ENCODE measurements at regions not wholly inside any gene's neighbourhood (a gene's known extent, or its start where the extent isn't known, plus 50 kb on each side); places are given as distances from the start of the nearest gene placed in this dataset.

DNA sequence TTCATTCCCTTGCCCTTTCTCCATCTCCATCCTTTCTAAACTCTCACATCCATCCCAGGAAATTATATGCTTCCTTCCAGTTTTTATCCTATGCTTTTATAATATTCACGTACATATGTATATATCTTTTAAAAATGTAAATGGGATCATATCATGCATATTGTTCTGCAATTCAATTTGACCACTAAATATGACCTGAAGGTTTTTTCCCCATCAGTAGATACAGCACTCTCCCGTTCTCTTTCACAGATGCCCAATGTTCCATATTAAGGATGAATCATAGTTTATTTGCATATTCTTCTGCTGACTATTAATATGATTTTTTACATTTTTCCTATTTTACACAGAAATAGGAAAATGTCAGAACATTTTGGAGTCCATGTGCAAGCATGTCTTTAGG lies 213.3 kb upstream of the PARD3B start:
- WGBS (ENCODE audit: extremely low coverage, insufficient read length, low lambda C conversion rate) = no CpG with 5 or more reads among the region's 2 CpGs
- H3K27me3 Mint-ChIP-seq (ENCODE audit: low read depth) = no peaks in the 10 kb centered on the region; the same call in 1 of the 2 replicates

More for the DNA sequence above, 213.3 kb upstream of the PARD3B start:
- Mint-ChIP-seq H3K36me3 (ENCODE audit: insufficient read depth in 1 of 3, low read depth in 3 of 3) (no peaks in the 10 kb centered on the region), H3K9me3 (no peaks in the 10 kb centered on the region; a peak in 1 of 5 replicates), H3K4me3 (no peak overlapping the region), H3K4me1 (no peaks in the 10 kb centered on the region), H3K27ac (no peak overlapping the region)
- Histone ChIP-seq H3K56ac (ENCODE audit: insufficient read length, low read depth, low read length) (no peak overlapping the region), H3K27me3 (ENCODE audit: insufficient read depth, low read length) (no peaks in the 10 kb centered on the region), H3K79me1 (ENCODE audit: insufficient read depth, low read depth, low read length, poor library complexity, severe bottlenecking) (no peaks in the 10 kb centered on the region), H3K18ac (ENCODE audit: insufficient read length, low read depth, low read length) (no peak overlapping the region), H2BK5ac (ENCODE audit: insufficient read length, low read length) (no peak overlapping the region), H3K9ac (ENCODE audit: extremely low read depth, insufficient read length, low read length) (no peak overlapping the region), H4K8ac (replicated peaks; ENCODE audit: insufficient read length, low read depth, low read length) (no peak overlapping the region), H4K91ac (ENCODE audit: insufficient read length, low read depth, low read length) (no peak overlapping the region), H3K23ac (ENCODE audit: insufficient read length, low read depth, low read length) (no peak overlapping the region), H4K5ac (ENCODE audit: insufficient read length, low read depth, low read length) (no peak overlapping the region), H2BK120ac (ENCODE audit: low read depth, low read length, poor library complexity, severe bottlenecking) (no peak overlapping the region), H3T11ph (ENCODE audit: low read length) (no peak overlapping the region), H3K14ac (ENCODE audit: insufficient read depth, low read length) (no peak overlapping the region), H2AFZ (ENCODE audit: low read length) (no peak overlapping the region), H2AK5ac (ENCODE audit: insufficient read length, low read length) (no peak overlapping the region), H3K9me3 (ENCODE audit: control insufficient read depth, low read depth, low read length) (no peaks in the 10 kb centered on the region), H3K4ac (ENCODE audit: low read depth, low read length) (no peak overlapping the region), H3K79me2 (ENCODE audit: insufficient read depth, low read length) (no peaks in the 10 kb centered on the region), H3K27ac (ENCODE audit: insufficient read length, low read depth, low read length) (no peak overlapping the region), H3K23me2 (ENCODE audit: insufficient read length, low read depth, low read length, poor library complexity, severe bottlenecking) (no peaks in the 10 kb centered on the region), H2BK20ac (ENCODE audit: low read depth, low read length, poor library complexity, severe bottlenecking) (no peak overlapping the region), H3K4me2 (ENCODE audit: insufficient read depth, insufficient read length, low read length) (no peak overlapping the region), H3K4me1 (ENCODE audit: insufficient read depth, low read length) (no peaks in the 10 kb centered on the region; the same call in 1 of the 2 replicates), H2BK15ac (ENCODE audit: low read depth, low read length) (no peak overlapping the region), H2BK12ac (ENCODE audit: insufficient read length, low read depth, low read length) (no peak overlapping the region), H4K20me1 (ENCODE audit: control insufficient read depth, insufficient read depth, insufficient read length) (no peaks in the 10 kb centered on the region)
- no peak for DNase-seq
- TF ChIP-seq, protein P1, sequence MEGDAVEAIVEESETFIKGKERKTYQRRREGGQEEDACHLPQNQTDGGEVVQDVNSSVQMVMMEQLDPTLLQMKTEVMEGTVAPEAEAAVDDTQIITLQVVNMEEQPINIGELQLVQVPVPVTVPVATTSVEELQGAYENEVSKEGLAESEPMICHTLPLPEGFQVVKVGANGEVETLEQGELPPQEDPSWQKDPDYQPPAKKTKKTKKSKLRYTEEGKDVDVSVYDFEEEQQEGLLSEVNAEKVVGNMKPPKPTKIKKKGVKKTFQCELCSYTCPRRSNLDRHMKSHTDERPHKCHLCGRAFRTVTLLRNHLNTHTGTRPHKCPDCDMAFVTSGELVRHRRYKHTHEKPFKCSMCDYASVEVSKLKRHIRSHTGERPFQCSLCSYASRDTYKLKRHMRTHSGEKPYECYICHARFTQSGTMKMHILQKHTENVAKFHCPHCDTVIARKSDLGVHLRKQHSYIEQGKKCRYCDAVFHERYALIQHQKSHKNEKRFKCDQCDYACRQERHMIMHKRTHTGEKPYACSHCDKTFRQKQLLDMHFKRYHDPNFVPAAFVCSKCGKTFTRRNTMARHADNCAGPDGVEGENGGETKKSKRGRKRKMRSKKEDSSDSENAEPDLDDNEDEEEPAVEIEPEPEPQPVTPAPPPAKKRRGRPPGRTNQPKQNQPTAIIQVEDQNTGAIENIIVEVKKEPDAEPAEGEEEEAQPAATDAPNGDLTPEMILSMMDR (conservative IDR thresholded peaks at IDR 0.05) = no peak

All from H9 (cell line).